Activated CD8-positive, alpha-beta T cell treated with anti-CD3 and anti-CD28 coated beads, Interleukin-2, amount 10 ng/mL, durations not matched to agents 7 days and 5 days (primary cell): ENCODE measurements at regions not wholly inside any gene's neighbourhood (a gene's known extent, or its start where the extent isn't known, plus 50 kb on each side); places are given as distances from the start of the nearest gene placed in this dataset.

Source experiments
- ATAC-seq: fragments of 150-1000 bp; cut with Tn5 transposase; one replicate; pipeline ENCODE4 v1.10.0; 2021; ENCODE audit warnings: moderate library complexity
- CTCF ChIA-PET: fragments of 350-600 bp; sonication (Branson Sonifier 250); formaldehyde crosslinking; loops from one replicate; lab custom pipeline; 2021; ENCODE audit warnings: antibody characterized with exemption; lab: Charles Lee
- POLR2A ChIA-PET: fragments of 350-600 bp; sonication (Branson Sonifier 250); formaldehyde crosslinking; loops from one replicate; lab custom pipeline; 2021; ENCODE audit warnings: antibody characterized with exemption; lab: Charles Lee
- DNase-seq: peaks from one replicate; pipeline ENCODE4 v3.0.0-alpha.2; 2020
- H3K27ac Mint-ChIP-seq: one replicate; pipeline ENCODE4 v1.8.0; 2021; ENCODE audit warnings: mild to moderate bottlenecking, mixed read lengths
- H3K27me3 Mint-ChIP-seq: one replicate; pipeline ENCODE4 v1.8.0; 2021; ENCODE audit warnings: low read depth, mixed read lengths
- H3K36me3 Mint-ChIP-seq: one replicate; pipeline ENCODE4 v1.8.0; 2021; ENCODE audit warnings: low read depth, mixed read lengths
- H3K4me1 Mint-ChIP-seq: one replicate; pipeline ENCODE4 v1.8.0; 2021; ENCODE audit warnings: low read depth, mixed read lengths
- H3K4me3 Mint-ChIP-seq: one replicate; pipeline ENCODE4 v1.8.0; 2021; ENCODE audit warnings: mild to moderate bottlenecking, mixed read lengths
- H3K9me3 Mint-ChIP-seq: one replicate; pipeline ENCODE4 v1.8.0; 2022; ENCODE audit warnings: mixed read lengths; ENCODE audit not compliant: insufficient read depth

DNA sequence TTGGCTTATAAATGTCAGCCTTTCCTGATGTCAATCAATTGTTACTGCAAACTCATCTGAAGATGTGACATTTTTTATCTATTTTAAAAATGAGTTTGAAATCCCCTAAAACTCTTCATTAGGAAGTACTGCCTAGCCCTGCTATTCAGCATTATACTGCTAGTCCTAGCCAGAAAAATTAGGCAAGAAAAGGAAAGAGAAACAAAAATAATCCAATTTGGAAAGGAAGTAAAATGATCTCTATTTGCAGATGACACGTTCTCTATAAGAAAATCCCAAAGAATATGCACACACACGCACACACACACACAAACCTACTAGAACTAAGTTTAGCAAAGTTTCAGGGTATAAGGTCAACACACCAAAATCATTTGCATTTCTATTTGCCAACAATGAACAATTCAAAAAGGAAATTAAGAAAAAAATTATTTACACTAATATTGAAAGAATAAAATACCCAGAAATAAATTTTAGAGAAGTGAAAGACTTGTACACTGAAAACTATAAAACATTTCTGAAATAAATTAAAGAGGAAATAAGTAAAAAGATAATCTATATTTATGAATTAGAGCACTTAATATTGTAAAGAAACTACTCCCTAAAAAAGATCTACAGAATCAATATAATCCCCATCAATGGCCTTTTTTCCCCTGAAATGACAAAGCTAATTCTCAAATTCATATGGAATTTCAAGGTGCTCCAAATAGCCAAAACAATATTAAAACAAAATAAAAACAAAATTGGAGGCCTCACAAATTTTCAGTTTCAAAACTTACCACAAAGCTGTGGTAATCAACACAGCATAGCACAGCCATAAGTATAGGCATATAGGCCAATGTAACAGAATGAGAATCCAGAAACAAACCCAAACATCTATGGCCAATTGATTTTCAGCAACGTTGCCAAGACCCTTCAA lies 433.7 kb upstream of the TRIB2 start:
- DNase-seq: no peak
- Mint-ChIP-seq H3K4me1 (peaks cover 38% of the 10 kb centered on the region), H3K9me3 (no peaks in the 10 kb centered on the region), H3K4me3 (no peak overlapping the region), H3K36me3 (peaks cover 2% of the 10 kb centered on the region), H3K27ac (no peak overlapping the region), H3K27me3 (no peaks in the 10 kb centered on the region)
- no peak for ATAC-seq
- CTCF ChIA-PET: no interaction called here
- POLR2A ChIA-PET: no interaction called here

DNA sequence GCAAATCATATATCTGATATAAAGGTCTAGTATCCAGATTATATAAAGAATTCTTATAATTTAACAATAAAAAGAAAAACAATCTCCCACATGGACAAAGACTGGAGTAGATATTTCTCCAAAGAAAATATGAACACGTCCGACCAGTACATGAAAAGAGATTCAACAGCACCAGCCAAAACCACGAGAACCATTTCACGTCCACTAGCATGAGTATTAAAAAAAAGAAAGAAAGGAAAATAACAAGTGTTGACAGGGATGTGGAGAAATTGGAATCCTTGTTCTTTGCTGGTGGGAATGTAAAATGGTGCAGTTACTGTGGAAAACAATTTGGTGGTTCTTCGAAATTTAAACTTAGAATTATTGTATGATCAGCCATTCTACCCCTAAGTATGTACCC lies 432.7 kb upstream of the TRIB2 start:
- Mint-ChIP-seq H3K9me3 (no peaks in the 10 kb centered on the region), H3K36me3 (peaks cover 2% of the 10 kb centered on the region), H3K27ac (no peak overlapping the region), H3K4me3 (no peak overlapping the region), H3K27me3 (no peaks in the 10 kb centered on the region), H3K4me1 (peaks cover 45% of the 10 kb centered on the region)
- DNase-seq (no peak), ATAC-seq (no peak)
- CTCF ChIA-PET: no interaction called here
- POLR2A ChIA-PET: no interaction called here

DNA sequence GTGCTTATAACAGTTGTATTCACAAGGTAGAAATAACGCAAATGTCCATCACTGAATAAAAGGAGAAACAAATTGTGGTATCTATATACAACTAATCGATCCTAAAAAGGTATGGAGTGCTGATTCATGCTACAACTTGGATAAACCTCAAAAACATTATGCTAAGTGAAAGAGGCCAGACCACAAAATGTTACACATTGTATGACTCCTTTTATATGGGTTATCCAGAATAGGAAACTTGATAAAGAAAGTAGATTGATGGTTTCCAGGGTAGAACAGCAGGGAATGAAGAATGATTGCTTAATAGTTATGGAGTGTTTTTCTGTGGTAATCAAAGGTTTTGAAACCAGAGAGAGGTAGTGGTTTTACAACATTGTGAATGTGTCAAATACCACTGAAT lies 432.2 kb upstream of the TRIB2 start:
- Mint-ChIP-seq H3K4me3 (no peak overlapping the region), H3K36me3 (peaks cover 2% of the 10 kb centered on the region), H3K27me3 (no peaks in the 10 kb centered on the region), H3K9me3 (no peaks in the 10 kb centered on the region), H3K27ac (no peak overlapping the region), H3K4me1 (peaks cover 46% of the 10 kb centered on the region)
- no peak for ATAC-seq
- POLR2A ChIA-PET: no interaction called here
- no peak for DNase-seq
- CTCF ChIA-PET: no interaction called here

DNA sequence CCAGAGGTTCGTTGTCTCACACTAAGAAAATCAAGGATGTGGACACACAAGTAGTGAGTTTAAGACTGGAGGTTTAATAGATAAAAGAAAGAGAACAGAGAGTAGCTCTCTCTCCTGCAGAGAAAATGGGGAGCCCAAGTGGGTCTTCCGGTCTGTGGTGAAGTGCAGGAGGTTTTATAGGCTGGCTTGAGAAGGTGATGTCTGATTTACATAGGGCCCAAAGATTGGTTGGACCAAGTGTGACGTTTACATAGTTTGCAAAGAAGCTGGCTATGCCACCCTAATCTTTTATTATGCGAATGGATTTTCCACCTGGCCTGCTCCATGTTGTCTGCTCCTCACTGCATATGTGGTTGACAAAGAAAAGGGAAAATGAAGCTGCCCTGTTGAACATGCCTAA lies 430.4 kb upstream of the TRIB2 start:
- H3K4me1 Mint-ChIP-seq: peaks cover 46% of the 10 kb centered on the region
- DNase-seq (no peak), ATAC-seq (no peak)
- no peaks in the 10 kb centered on the region for H3K27me3 Mint-ChIP-seq
- H3K27ac Mint-ChIP-seq: no peak overlapping the region
- H3K9me3 Mint-ChIP-seq: peaks cover 11% of the 10 kb centered on the region
- peaks cover 6% of the 10 kb centered on the region for H3K36me3 Mint-ChIP-seq
- CTCF ChIA-PET: no interaction called here
- POLR2A ChIA-PET: interaction anchor here (0.8 to 0.9 kb wide), 2 partner anchors 431 to 442 kb away, joined by 3 read pairs; partner anchors contain the start of gene TRIB2
- H3K4me3 Mint-ChIP-seq: no peak overlapping the region

DNA sequence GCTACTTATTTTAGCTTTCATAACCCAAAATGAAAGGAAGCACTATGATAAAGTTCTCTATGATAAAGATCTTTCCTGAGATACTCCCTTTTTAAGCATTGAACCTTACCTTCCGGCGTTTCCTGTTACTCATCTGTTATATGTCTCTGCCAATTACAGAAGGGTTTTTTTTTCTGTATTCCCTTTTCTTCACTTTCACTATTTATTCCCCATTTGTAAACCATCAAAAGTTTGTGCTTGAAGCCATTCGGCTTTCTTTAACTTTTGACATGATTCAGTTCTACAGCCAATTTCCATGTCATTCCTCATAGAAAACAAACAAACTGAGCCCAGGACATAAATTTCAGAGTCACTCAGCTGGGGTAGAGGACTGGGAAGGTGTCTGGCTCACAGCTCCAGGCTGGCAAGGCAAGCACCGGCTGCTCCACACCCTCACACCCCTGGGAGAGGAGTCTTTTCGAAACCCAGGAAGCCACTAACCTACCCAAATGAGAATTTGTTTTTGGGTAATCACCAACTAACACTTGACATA lies 429.4 kb upstream of the TRIB2 start:
- ChIA-PET CTCF (no interaction called here), POLR2A (interaction anchor here (0.8 to 1.1 kb wide), 2 partner anchors 16 to 441 kb away, joined by 3 read pairs; no protein-coding TSS in a partner anchor)
- Mint-ChIP-seq H3K36me3 (peaks cover 14% of the 10 kb centered on the region), H3K4me1 (peaks cover 54% of the 10 kb centered on the region), H3K27ac (no peak overlapping the region), H3K4me3 (no peak overlapping the region), H3K9me3 (peaks cover 20% of the 10 kb centered on the region), H3K27me3 (no peaks in the 10 kb centered on the region)
- DNase-seq (no peak), ATAC-seq (no peak)

DNA sequence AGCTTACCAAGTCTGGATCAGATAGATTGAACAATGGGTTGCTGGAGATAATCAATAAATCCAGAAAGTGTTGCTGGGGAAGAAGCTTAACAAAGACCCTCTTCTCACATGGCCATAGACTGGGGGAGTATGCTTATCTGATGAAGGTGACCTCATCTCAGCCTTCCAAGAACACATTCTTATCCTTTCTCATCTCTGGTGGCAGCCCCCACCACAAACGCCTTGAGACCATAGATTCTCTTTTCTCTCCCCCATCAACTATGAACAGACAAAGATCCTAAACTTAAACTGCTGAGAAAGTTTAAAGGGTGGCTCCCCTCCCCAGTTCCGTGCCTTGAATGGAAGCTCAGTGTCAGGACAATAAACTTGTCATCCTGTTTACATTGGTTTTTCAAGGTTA lies 428.7 kb upstream of the TRIB2 start:
- H3K27me3 Mint-ChIP-seq: no peaks in the 10 kb centered on the region
- CTCF ChIA-PET: no interaction called here
- H3K36me3 Mint-ChIP-seq: peaks cover 18% of the 10 kb centered on the region
- H3K4me1 Mint-ChIP-seq: peaks cover 54% of the 10 kb centered on the region
- DNase-seq (no peak), ATAC-seq (no peak)
- no peak overlapping the region for H3K27ac Mint-ChIP-seq
- H3K9me3 Mint-ChIP-seq: peaks cover 20% of the 10 kb centered on the region
- no peak overlapping the region for H3K4me3 Mint-ChIP-seq
- POLR2A ChIA-PET: interaction anchor here (1.1 kb wide), 1 partner anchor 16 kb away, joined by 3 read pairs; no protein-coding TSS in a partner anchor

DNA sequence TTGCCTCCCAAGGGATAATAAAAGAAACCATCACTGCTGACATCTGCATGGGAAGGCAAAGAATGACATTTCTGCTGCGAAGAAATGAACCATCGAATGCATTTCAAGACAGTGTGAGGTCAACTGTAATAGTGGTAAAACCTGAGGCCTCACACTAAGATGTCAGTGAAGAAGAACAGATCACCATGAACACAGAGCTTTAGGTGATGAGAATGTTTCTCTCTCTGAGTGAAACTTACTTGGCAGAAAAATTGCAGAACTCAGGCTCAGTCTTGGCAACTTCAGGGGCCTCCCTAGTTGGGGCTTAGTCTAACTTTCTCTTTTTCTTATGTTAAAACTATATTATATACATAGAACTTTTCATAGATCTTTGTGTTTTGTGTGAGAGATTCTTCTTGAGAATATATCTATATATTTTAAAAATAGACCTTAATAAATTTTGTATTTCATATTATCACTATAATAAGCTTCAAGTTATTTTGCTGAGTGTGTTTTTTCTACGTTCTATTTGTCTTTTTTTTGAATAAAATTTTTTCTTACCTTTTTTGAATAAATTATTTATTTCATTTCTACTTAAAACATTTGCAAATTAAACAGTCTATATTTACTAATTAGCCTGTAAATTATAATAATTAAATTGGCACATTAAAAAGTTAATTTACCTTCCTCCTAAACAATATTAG lies 427.5 kb upstream of the TRIB2 start:
- no peak overlapping the region for H3K27ac Mint-ChIP-seq
- H3K36me3 Mint-ChIP-seq: peaks cover 28% of the 10 kb centered on the region
- ChIA-PET CTCF (no interaction called here), POLR2A (no interaction called here)
- H3K4me1 Mint-ChIP-seq: peaks cover 56% of the 10 kb centered on the region
- ATAC-seq (no peak), DNase-seq (no peak)
- H3K4me3 Mint-ChIP-seq: no peak overlapping the region
- H3K9me3 Mint-ChIP-seq: peaks cover 24% of the 10 kb centered on the region
- H3K27me3 Mint-ChIP-seq: no peaks in the 10 kb centered on the region

DNA sequence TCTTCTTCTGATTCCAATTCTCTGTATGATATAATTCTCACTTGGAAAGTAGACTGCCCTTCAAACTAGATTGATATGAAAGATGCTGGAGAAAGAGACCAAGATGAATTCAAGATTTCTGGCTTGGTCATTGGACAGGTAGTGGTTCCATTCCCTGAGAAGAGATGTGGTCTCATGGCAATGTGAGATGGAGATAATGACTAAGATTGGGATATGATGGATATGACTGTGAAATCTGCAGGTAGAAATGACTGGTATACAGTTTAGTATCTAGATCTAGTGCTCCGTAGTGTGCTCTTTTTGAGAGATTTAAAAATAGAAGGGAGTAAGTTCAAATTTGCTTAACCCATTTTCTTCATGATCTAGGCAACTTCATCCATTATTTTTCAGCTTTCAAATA lies 425.4 kb upstream of the TRIB2 start:
- Mint-ChIP-seq H3K4me3 (no peak overlapping the region), H3K36me3 (peaks cover 33% of the 10 kb centered on the region), H3K27ac (no peak overlapping the region), H3K9me3 (peaks cover 24% of the 10 kb centered on the region), H3K4me1 (peaks cover 68% of the 10 kb centered on the region), H3K27me3 (no peaks in the 10 kb centered on the region)
- DNase-seq (no peak), ATAC-seq (no peak)
- POLR2A ChIA-PET: no interaction called here
- CTCF ChIA-PET: interaction anchor here (1.0 to 1.2 kb wide), 2 partner anchors 10 to 425 kb away, joined by 3 read pairs; no protein-coding TSS in a partner anchor

DNA sequence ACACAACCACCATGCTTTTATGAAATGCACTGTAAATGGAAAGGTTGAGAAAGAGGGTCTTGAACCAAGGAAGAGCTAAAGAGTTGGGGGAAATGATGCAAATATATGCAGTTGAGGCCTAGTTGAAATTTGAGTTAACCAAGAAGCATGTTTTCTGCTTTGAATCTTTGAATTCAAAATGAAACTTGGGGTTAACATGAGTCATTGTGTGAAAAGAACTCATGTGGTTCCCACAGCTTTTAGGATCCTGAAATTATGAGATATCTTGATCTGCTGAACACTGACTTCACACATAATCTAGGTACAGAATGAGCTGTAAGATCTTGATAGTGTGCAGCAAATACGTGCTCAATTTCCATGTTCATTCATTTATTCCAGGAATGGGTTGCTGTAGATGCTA lies 422.9 kb upstream of the TRIB2 start:
- Mint-ChIP-seq H3K9me3 (peaks cover 24% of the 10 kb centered on the region), H3K36me3 (peaks cover 37% of the 10 kb centered on the region), H3K27me3 (no peaks in the 10 kb centered on the region), H3K4me3 (peak overlapping the region; percentile 0), H3K27ac (peak overlapping the region; percentile 92), H3K4me1 (peaks cover 60% of the 10 kb centered on the region)
- DNase-seq: peak; percentile 42
- ChIA-PET POLR2A (interaction anchor here (0.7 to 3.4 kb wide), 2 partner anchors 8 to 423 kb away, joined by 3 to 13 read pairs; partner anchors contain the start of gene TRIB2), CTCF (interaction anchor here (0.7 to 1.5 kb wide), 9 partner anchors 9 to 713 kb away, joined by 3 to 8 read pairs (median 3); partner anchors contain the start of gene TRIB2)
- ATAC-seq: peak; percentile 97

DNA sequence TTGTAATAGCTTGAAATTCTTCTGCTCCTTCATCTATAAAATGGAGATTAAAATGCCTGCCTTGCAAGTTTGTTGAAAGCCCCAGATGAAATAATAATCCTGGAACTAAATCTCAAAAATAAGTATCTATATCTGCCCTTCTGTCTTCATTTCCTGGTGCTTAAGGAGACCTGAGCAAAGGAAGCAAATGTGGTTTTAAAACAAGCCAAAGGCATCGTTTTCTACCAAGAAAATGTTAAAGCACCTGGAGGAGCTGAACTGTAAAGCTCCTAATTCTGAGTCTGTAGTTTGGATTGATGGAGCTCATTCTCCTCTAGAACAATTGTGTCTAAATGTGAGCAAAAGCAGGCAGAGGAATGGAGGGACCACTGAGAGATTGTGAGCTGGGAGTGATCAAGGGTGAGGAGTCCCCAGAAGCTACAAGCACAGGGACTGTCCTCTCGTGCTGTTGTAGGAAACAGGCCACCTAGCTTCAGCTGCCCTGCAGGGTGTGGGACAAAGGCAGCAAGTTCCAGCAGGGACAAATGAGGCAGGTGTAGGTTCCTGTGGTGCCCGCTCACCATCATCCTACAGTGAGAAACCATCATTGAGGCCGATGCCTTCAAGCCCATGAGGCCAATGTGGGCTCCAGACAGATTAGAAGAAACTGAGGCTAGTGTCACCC lies 420.7 kb upstream of the TRIB2 start:
- Mint-ChIP-seq H3K4me1 (peaks cover 56% of the 10 kb centered on the region), H3K27ac (peak overlapping the region; percentile 89), H3K36me3 (peaks cover 37% of the 10 kb centered on the region), H3K9me3 (peaks cover 16% of the 10 kb centered on the region), H3K4me3 (peak overlapping the region; percentile 32), H3K27me3 (no peaks in the 10 kb centered on the region)
- POLR2A ChIA-PET: interaction anchor here (0.9 to 3.4 kb wide), 2 partner anchors 9 to 421 kb away, joined by 3 to 13 read pairs; partner anchors contain the start of gene TRIB2
- DNase-seq: no peak
- CTCF ChIA-PET: interaction anchor here (0.6 to 2.5 kb wide), 10 partner anchors 9 to 711 kb away, joined by 3 to 16 read pairs (median 3); partner anchors contain the start of gene TRIB2
- ATAC-seq: peak; percentile 32

DNA sequence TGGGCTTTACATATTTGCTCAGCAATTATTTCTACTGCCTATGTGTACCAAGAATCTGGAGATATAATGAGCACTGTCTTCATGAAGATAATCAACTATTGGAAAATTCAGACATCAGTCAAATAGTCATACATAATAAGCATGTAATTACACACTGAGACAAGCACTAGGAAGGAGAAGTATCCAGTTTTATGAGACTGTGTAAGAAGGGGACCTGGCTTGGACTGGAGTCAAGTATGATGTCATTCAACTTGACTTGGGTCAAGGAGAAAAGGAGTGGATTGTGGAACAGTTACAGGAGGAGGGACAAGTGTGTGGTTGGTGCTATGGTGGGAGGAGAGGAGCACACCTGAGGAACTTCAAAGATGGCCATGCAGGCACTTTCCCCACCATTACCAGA lies 419.8 kb upstream of the TRIB2 start:
- Mint-ChIP-seq H3K27ac (peak overlapping the region; percentile 1), H3K9me3 (peaks cover 7% of the 10 kb centered on the region), H3K27me3 (no peaks in the 10 kb centered on the region), H3K36me3 (peaks cover 30% of the 10 kb centered on the region), H3K4me3 (no peak overlapping the region), H3K4me1 (peaks cover 56% of the 10 kb centered on the region)
- ChIA-PET POLR2A (no interaction called here), CTCF (interaction anchor here (1.0 to 2.5 kb wide), 5 partner anchors 8 to 710 kb away, joined by 3 to 16 read pairs (median 4); partner anchors contain the start of gene TRIB2)
- DNase-seq (no peak), ATAC-seq (no peak)
